ENCODE measurements at regions not wholly inside any gene's neighbourhood (a gene's known extent, or its start where the extent isn't known, plus 50 kb on each side); places are given as distances from the start of the nearest gene placed in this dataset.

DNA sequence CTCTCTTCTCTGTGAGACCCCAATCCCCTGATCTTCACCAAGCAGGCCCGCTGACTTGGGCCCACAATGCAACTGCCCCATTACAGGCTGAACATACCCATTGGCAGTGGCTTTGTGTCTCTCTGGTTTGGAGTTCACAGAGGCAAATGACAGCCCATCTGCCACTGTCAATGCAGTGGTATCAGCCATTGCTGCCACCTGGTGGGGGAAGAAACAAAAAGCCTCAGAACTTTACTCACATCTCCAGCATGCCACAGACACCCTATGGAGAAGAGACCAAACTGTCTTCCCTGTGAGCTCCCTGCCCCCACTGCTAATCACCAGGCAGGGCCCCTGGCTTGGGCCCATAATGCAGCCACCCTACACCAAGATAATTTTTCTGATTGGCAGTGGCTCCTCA, 729.3 kb upstream of the ACTRT1 start:
- TF ChIP-seq, protein P1, sequence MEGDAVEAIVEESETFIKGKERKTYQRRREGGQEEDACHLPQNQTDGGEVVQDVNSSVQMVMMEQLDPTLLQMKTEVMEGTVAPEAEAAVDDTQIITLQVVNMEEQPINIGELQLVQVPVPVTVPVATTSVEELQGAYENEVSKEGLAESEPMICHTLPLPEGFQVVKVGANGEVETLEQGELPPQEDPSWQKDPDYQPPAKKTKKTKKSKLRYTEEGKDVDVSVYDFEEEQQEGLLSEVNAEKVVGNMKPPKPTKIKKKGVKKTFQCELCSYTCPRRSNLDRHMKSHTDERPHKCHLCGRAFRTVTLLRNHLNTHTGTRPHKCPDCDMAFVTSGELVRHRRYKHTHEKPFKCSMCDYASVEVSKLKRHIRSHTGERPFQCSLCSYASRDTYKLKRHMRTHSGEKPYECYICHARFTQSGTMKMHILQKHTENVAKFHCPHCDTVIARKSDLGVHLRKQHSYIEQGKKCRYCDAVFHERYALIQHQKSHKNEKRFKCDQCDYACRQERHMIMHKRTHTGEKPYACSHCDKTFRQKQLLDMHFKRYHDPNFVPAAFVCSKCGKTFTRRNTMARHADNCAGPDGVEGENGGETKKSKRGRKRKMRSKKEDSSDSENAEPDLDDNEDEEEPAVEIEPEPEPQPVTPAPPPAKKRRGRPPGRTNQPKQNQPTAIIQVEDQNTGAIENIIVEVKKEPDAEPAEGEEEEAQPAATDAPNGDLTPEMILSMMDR (IDR thresholded peaks at IDR 0.05; ENCODE audit: poor library complexity), result peak; percentile 26
- TF ChIP-seq EZH2 (IDR thresholded peaks at IDR 0.05; ENCODE audit: borderline replicate concordance) (no peak), EZH2phosphoT487 (IDR thresholded peaks at IDR 0.05; ENCODE audit: low read depth, severe bottlenecking, unreplicated experiment) (no peak)

Measured in hepatocyte (in vitro differentiated cells).